Left hindlimb (tissue), 1 donor: ENCODE measurements at regions not wholly inside any gene's neighbourhood (a gene's known extent, or its start where the extent isn't known, plus 50 kb on each side); places are given as distances from the start of the nearest gene placed in this dataset.

Experiments used
- DNase-seq: peaks from one replicate; pipeline ENCODE4 v3.0.0-alpha.2; 2018

DNA sequence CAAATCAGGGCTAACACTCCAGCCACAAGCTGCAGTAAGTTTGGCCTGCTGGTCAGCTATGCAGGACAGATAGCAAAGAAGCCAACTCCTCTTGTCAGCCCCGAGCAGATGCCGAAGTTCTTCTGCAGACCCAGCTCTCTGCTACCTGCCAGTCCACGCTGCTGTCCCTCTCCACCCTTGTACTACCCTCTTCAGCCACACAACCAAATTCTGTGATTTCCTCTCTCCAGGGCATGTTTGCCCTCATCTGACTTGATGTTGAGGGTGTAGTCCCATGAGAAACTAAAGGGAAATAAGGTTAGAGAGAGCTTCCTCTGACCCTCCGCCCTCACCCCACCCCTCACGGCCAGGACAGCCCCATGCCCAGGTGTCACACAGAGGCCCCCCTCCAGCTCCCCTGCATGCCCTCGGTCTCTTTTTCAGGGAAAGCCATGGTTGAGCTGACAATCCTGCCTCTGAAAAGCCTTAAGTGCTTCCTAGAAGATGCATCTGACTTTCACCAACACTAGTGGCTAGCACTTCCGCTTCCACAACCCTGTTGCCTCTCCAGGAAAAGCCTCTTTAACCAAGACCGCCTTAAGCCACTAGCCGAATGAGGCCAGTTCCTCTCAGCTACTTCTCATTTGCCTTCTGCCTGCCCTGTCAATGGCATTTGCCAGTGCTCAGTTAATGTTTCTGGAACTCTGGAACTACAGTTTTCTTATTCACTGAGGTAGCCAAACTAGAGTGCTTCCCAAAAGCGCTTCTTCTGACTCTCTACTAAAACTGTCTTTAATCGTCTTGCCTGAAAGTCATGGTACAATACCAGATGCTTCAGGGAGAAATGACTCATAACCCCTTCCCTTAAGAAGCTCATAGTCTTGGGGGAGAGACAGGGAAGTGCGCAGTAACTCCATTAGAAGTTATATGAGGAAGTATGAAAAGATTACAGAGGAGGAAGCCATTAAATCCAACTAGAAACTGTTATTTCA, 300.4 kb upstream of the STT3B start:
- no peak for DNase-seq

GRCh38 chr3:31234145-31234544, 298.6 kb upstream of the STT3B start:
- no peak for DNase-seq

DNA sequence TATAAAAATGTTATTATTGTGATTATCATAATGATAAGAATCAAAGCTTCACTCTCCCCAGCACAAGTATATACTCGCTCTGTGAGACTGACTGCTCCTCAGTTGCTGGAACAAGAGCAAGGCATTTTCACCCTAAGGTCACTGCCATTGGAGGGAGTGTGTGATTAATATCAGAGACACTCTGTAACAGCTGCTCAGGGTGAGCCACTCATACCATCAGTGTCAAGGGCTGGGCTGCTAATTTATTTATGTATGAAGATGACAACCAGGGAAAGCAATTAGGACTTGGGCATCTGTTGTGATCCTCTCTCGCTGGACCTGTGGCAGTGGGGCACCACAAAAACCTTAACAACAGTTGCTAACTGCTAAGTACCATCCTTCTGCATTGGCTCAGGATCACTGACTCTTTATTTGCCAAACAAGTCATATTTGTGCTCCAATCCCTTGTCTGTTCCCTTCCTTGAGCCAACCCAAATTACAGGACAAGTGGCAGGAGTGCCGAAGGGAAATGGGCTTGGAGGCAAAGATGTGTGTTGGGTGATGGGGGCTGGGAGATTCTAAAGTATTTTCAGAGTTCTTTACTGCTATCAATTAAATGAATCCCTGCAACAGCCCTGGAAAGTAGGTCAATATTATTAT, 297.5 kb upstream of the STT3B start:
- DNase-seq, result no peak

DNA sequence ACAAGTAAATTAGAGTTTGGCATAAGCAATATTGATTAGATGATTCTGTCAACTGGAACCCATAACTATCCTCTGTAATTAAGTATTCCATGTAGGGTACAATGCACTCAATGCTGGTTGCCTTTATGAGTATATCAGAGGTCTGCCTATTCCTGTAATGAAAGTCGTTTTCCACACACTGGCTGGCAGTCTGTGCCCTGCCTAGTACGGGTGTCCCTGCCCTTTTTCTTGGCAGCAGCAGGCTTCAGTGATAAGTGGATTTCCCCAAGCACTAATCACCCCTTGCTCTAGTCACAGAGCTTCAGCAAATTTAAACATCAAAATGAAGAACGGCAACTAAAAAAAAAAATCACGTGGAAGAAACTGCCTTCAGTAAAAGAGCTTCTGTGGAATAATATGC, 294.8 kb upstream of the STT3B start:
- no peak for DNase-seq

GRCh38 chr3:31240013-31240412, 292.7 kb upstream of the STT3B start:
- no peak for DNase-seq

DNA sequence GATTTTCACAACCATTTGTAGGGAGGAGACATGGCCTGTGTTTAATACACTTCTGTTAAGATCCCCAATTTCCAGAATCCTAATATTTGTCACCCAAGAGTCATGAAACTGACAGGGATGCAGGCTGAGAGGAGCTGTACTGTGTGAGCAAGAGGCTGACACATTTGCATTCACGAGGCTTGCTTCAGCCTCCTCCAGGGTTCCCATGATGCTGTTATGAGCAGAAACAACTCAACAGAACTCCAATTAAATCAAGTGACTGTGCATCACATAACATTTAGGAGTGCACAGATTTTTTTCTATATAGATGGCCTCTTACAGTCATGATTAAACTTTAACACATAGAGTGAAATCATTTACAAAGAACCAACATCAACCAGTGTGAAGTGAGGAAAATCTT, 292.3 kb upstream of the STT3B start:
- no peak for DNase-seq

GRCh38 chr3:31240874-31241273, 291.9 kb upstream of the STT3B start:
- DNase-seq, result no peak

GRCh38 chr3:31241533-31241932, 291.2 kb upstream of the STT3B start:
- no peak for DNase-seq

- DNase-seq, result no peak
These were observed 290.4 kb upstream of the STT3B start for GRCh38 chr3:31242026-31242960.

DNA sequence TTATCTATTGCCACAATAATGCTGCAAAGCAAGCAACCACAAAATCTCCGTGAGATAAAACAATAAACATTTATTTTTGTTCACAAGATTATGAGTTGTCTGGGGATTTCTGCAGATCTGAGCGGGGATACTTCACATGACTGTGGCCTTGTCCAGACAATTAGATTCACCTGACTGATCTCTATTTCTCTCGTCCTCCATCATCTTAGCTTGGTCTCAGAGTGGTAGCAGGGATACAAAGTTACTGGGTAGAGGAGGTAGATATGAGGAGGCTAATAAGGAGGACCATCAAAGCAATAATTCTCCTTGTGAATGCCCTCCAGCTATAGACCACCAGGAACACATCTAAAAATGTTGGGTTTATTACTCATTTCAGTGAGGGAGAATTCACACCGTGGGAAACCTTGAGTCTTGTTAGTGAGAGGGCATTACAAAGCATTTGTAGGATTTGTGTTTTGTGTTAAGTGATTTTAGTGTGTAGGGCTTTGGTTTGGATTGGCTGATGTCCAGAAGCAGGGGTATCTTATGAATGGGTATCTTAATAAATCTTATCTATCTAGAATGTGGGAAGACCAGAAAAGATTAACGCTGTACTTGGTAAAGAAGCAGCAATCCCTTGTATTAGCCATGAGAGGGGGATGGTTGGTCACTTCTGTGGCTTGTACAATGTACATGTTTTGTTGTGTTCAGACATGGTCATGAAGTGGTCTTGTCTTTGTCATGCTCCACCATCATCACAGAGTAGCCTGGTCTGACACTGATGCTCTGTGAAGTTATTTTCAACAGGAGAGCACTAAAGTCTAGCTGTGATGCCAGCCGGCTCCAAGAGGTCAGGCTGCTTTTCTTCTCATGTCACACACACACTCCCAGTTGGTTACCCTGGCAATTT, 287.6 kb upstream of the STT3B start:
- no peak for DNase-seq

GRCh38 chr3:31246293-31247062, 286.2 kb upstream of the STT3B start:
- no peak for DNase-seq

DNA sequence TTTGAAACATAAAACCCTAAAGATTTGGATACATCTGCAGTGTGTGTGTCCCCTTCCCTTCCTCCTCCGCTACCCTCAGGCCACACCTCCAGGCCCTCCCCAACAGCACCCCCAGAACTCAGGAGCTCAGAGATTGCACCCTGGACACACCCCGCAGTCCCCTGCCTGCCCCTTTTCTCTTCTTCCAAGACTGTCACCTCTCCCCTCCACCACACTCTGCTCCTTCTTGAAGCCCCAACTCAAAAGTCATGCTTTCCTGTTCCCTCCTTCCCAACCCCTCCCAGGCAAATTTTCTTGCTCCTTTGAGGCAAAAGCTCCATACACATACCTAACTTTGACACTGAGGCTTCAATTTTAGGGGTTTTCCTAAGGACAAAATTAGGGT, 285.7 kb upstream of the STT3B start:
- DNase-seq, result no peak

GRCh38 chr3:31247850-31248562, 284.7 kb upstream of the STT3B start:
- no peak for DNase-seq

- no peak for DNase-seq
These were observed 284.1 kb upstream of the STT3B start for GRCh38 chr3:31248563-31248992.

DNA sequence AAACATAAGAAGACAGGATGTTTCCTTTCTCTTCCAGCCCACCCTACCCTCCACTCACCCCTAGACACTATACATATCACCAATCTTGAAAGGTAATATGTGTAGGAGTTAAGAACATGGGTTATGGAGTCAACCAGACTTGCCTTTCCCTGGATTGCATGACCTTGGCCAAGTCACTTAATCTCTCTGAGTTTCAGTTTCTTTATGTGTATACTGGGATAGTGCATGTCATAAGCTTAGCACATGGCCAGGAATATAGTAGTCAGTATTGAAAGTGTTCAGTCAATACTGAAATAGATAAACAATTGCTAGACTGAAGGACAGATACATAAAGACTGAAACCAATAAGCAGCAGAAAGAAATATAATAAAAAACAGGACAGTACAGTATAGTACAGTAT, 283.2 kb upstream of the STT3B start:
- DNase-seq, result no peak

- no peak for DNase-seq
These were observed 282.5 kb upstream of the STT3B start for GRCh38 chr3:31250116-31250777.

DNA sequence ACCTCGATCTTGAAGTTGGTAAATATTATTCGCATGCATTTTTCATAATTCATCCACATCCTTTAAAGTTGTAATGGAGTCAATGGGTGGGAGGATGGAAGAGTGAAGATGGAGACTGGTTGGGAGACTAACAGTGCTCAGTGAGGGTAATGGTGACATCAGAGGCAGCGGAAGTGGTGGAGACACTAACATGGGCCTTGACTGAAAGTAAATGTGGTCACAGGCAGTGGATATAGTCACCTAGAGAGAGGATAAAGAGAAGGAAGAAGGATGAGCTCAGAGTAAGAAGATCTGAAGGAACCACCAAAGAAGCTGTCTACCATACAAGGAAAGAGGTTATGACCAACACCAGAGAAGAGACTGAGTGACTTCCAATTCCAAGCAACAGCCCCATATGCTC, 281.6 kb upstream of the STT3B start:
- DNase-seq, result no peak

DNA sequence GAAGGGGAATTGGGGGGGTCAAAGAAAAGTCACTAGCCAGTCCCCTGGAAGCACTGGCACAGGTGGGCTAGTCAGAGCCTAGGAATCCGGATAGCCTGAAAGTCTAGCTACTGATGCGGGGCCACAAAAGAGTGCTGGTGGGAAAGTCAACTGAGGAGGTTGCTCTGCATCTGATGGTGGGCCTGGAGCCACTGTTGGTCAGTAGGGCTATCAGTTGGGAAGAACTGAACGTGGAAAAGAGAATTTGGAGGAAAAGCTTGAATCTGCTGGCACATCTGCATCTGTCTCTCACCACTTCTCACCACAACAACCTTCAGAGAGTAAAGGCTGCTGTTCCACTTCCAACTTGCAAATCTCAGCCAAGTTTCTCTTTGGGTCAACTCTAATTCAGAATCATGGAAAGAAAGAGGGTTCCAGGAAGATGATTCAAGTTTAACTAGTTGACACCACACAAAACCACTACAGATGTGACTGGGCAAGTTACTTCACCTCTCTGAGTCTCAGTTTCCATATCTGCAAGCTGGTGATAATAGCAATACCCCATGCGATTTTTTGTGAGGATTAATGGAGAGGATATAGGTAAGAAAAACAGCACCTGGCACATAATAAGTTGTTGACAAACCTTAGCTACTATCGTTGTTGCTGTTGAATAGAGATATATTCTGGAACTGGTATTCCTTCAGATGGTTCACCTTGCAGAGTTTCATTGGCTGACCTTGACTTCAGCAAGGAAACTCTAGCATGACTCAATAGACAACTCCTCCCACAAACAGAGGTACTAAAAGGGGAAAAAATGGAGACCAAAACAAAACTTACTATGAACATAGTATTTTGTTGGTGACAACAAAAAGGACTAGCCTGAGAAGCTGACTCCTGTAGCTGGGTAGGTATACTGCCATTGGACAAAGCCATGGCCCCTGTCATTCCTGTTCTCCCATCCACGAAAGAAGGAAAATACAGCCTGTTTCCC, 280.2 kb upstream of the STT3B start:
- DNase-seq, result no peak

- DNase-seq, result no peak
These were observed 278.9 kb upstream of the STT3B start for GRCh38 chr3:31253782-31254181.
